ENCODE measurements at regions not wholly inside any gene's neighbourhood (a gene's known extent, or its start where the extent isn't known, plus 50 kb on each side); places are given as distances from the start of the nearest gene placed in this dataset.

- Mint-ChIP-seq H3K27ac (no peak overlapping the region), H3K9me3 (peaks cover 0 to 3% (median 0%) of the 10 kb centered on the region in 7 donors), H3K27me3 (no peaks in the 10 kb centered on the region), H3K4me1 (no peaks in the 10 kb centered on the region), H3K36me3 (no peaks in the 10 kb centered on the region), H3K4me3 (no peak overlapping the region)
- Histone ChIP-seq H3K27me3 (ENCODE audit: control insufficient read depth, insufficient read depth, low read length) (no peaks in the 10 kb centered on the region), H3K27ac (ENCODE audit: insufficient read depth, low read length, poor library complexity, severe bottlenecking) (no peak overlapping the region), H3K4me3 (ENCODE audit: low read depth, low read length) (no peak overlapping the region), H3K4me1 (ENCODE audit: control insufficient read depth, insufficient read depth, low read length, poor library complexity, severe bottlenecking) (no peaks in the 10 kb centered on the region), H3K36me3 (ENCODE audit: control insufficient read depth, insufficient read depth, low read length) (no peaks in the 10 kb centered on the region), H3K9me3 (ENCODE audit: control insufficient read depth in 2 of 2, low read length in 2 of 2) (no peaks in the 10 kb centered on the region)
- DNase-seq (no peak), ATAC-seq (ENCODE audit: low read depth in 2 of 2) (no peak)
These were observed 399.0 kb downstream of the LRRC70 start for GRCh38 chr5:62977661-62978060.

- no peaks in the 10 kb centered on the region for H3K27me3 Mint-ChIP-seq
- H3K4me1 Mint-ChIP-seq: no peaks in the 10 kb centered on the region
- peaks cover 0 to 6% (median under 1%) of the 10 kb centered on the region in 7 donors for H3K9me3 Mint-ChIP-seq
- Histone ChIP-seq H3K36me3 (ENCODE audit: control insufficient read depth, insufficient read depth, low read length) (no peaks in the 10 kb centered on the region), H3K27ac (ENCODE audit: insufficient read depth, low read length, poor library complexity, severe bottlenecking) (no peak overlapping the region), H3K9me3 (ENCODE audit: control insufficient read depth in 2 of 2, low read length in 2 of 2) (no peaks in the 10 kb centered on the region), H3K27me3 (ENCODE audit: control insufficient read depth, insufficient read depth, low read length) (no peaks in the 10 kb centered on the region), H3K4me3 (ENCODE audit: low read depth, low read length) (no peak overlapping the region), H3K4me1 (ENCODE audit: control insufficient read depth, insufficient read depth, low read length, poor library complexity, severe bottlenecking) (no peaks in the 10 kb centered on the region)
- ATAC-seq (ENCODE audit: low read depth in 2 of 2) (no peak), DNase-seq (no peak)
- H3K36me3 Mint-ChIP-seq: no peaks in the 10 kb centered on the region
- no peak overlapping the region for H3K27ac Mint-ChIP-seq
- H3K4me3 Mint-ChIP-seq: no peak overlapping the region
These were observed 396.0 kb downstream of the LRRC70 start for GRCh38 chr5:62974623-62975022.

- ATAC-seq (ENCODE audit: low read depth in 2 of 2): no peak
- H3K27me3 ChIP-seq (ENCODE audit: control insufficient read depth, insufficient read depth, low read length): no peaks in the 10 kb centered on the region
- Mint-ChIP-seq H3K27me3 (no peaks in the 10 kb centered on the region), H3K4me3 (no peak overlapping the region), H3K9me3 (peaks cover 5 to 17% (median 8%) of the 10 kb centered on the region in 7 donors), H3K4me1 (no peaks in the 10 kb centered on the region), H3K27ac (no peak overlapping the region), H3K36me3 (no peaks in the 10 kb centered on the region)
- H3K9me3 ChIP-seq (ENCODE audit: control insufficient read depth in 2 of 2, low read length in 2 of 2): peaks cover 2 to 11% of the 10 kb centered on the region in 2 experiments
- no peak overlapping the region for H3K27ac ChIP-seq (ENCODE audit: insufficient read depth, low read length, poor library complexity, severe bottlenecking)
- H3K36me3 ChIP-seq (ENCODE audit: control insufficient read depth, insufficient read depth, low read length): no peaks in the 10 kb centered on the region
- H3K4me3 ChIP-seq (ENCODE audit: low read depth, low read length): no peak overlapping the region
- no peaks in the 10 kb centered on the region for H3K4me1 ChIP-seq (ENCODE audit: control insufficient read depth, insufficient read depth, low read length, poor library complexity, severe bottlenecking)
- DNase-seq: no peak
These were observed 390.9 kb downstream of the LRRC70 start for GRCh38 chr5:62969409-62970120.

- Mint-ChIP-seq H3K27ac (no peak overlapping the region), H3K9me3 (peaks cover 4 to 37% (median 14%) of the 10 kb centered on the region in 7 donors)
These were observed 385.8 kb downstream of the LRRC70 start for GRCh38 chr5:62964428-62964827.

GRCh38 chr5:62960781-62961180 lies 382.2 kb downstream of the LRRC70 start:
- Histone ChIP-seq H3K4me3 (ENCODE audit: low read depth, low read length) (no peak overlapping the region), H3K27me3 (ENCODE audit: control insufficient read depth, insufficient read depth, low read length) (no peaks in the 10 kb centered on the region), H3K36me3 (ENCODE audit: control insufficient read depth, insufficient read depth, low read length) (no peaks in the 10 kb centered on the region), H3K4me1 (ENCODE audit: control insufficient read depth, insufficient read depth, low read length, poor library complexity, severe bottlenecking) (no peaks in the 10 kb centered on the region), H3K9me3 (ENCODE audit: control insufficient read depth in 2 of 2, low read length in 2 of 2) (peaks cover 6 to 34% of the 10 kb centered on the region in 2 experiments), H3K27ac (ENCODE audit: insufficient read depth, low read length, poor library complexity, severe bottlenecking) (no peak overlapping the region)
- no peak for ATAC-seq (ENCODE audit: low read depth in 2 of 2)
- H3K27ac Mint-ChIP-seq: no peak overlapping the region
- H3K27me3 Mint-ChIP-seq: peaks cover 5% of the 10 kb centered on the region
- no peaks in the 10 kb centered on the region for H3K4me1 Mint-ChIP-seq
- peaks cover 1 to 33% (median 10%) of the 10 kb centered on the region in 7 donors for H3K9me3 Mint-ChIP-seq
- no peak for DNase-seq
- H3K36me3 Mint-ChIP-seq: no peaks in the 10 kb centered on the region
- H3K4me3 Mint-ChIP-seq: no peak overlapping the region

More at GRCh38 chr5:62964428-62964827, 385.8 kb downstream of the LRRC70 start:
- no peaks in the 10 kb centered on the region for H3K4me1 ChIP-seq (ENCODE audit: control insufficient read depth, insufficient read depth, low read length, poor library complexity, severe bottlenecking)
- no peak overlapping the region for H3K4me3 ChIP-seq (ENCODE audit: low read depth, low read length)
- no peaks in the 10 kb centered on the region for H3K36me3 ChIP-seq (ENCODE audit: control insufficient read depth, insufficient read depth, low read length)
- H3K36me3 Mint-ChIP-seq: no peaks in the 10 kb centered on the region
- H3K9me3 ChIP-seq (ENCODE audit: control insufficient read depth in 2 of 2, low read length in 2 of 2): peaks cover 6 to 35% of the 10 kb centered on the region in 2 experiments
- no peak overlapping the region for H3K4me3 Mint-ChIP-seq
- peaks cover 5% of the 10 kb centered on the region for H3K27me3 Mint-ChIP-seq
- H3K27me3 ChIP-seq (ENCODE audit: control insufficient read depth, insufficient read depth, low read length): no peaks in the 10 kb centered on the region
- ATAC-seq (ENCODE audit: low read depth in 2 of 2) (no peak), DNase-seq (no peak)
- no peaks in the 10 kb centered on the region for H3K4me1 Mint-ChIP-seq
- no peak overlapping the region for H3K27ac ChIP-seq (ENCODE audit: insufficient read depth, low read length, poor library complexity, severe bottlenecking)

- H3K27me3 ChIP-seq (ENCODE audit: control insufficient read depth, insufficient read depth, low read length): no peaks in the 10 kb centered on the region
- no peaks in the 10 kb centered on the region for H3K27me3 Mint-ChIP-seq
- H3K9me3 Mint-ChIP-seq: peaks cover 0 to 12% (median 9%) of the 10 kb centered on the region in 7 donors
- peaks cover 0 to 6% of the 10 kb centered on the region in 2 experiments for H3K9me3 ChIP-seq (ENCODE audit: control insufficient read depth in 2 of 2, low read length in 2 of 2)
- H3K4me3 Mint-ChIP-seq: no peak overlapping the region
- no peak for DNase-seq
- no peak overlapping the region for H3K4me3 ChIP-seq (ENCODE audit: low read depth, low read length)
- no peaks in the 10 kb centered on the region for H3K36me3 ChIP-seq (ENCODE audit: control insufficient read depth, insufficient read depth, low read length)
- no peak for ATAC-seq (ENCODE audit: low read depth in 2 of 2)
- H3K36me3 Mint-ChIP-seq: no peaks in the 10 kb centered on the region
- H3K4me1 ChIP-seq (ENCODE audit: control insufficient read depth, insufficient read depth, low read length, poor library complexity, severe bottlenecking): no peaks in the 10 kb centered on the region
- H3K4me1 Mint-ChIP-seq: no peaks in the 10 kb centered on the region
- no peak overlapping the region for H3K27ac Mint-ChIP-seq
- H3K27ac ChIP-seq (ENCODE audit: insufficient read depth, low read length, poor library complexity, severe bottlenecking): no peak overlapping the region
These were observed 378.0 kb downstream of the LRRC70 start for GRCh38 chr5:62956597-62956996.

GRCh38 chr5:62954578-62954977 lies 376.0 kb downstream of the LRRC70 start:
- Histone ChIP-seq H3K27ac (ENCODE audit: insufficient read depth, low read length, poor library complexity, severe bottlenecking) (no peak overlapping the region), H3K4me3 (ENCODE audit: low read depth, low read length) (no peak overlapping the region), H3K9me3 (ENCODE audit: control insufficient read depth in 2 of 2, low read length in 2 of 2) (no peaks in the 10 kb centered on the region), H3K4me1 (ENCODE audit: control insufficient read depth, insufficient read depth, low read length, poor library complexity, severe bottlenecking) (no peaks in the 10 kb centered on the region), H3K27me3 (ENCODE audit: control insufficient read depth, insufficient read depth, low read length) (no peaks in the 10 kb centered on the region), H3K36me3 (ENCODE audit: control insufficient read depth, insufficient read depth, low read length) (no peaks in the 10 kb centered on the region)
- no peak overlapping the region for H3K4me3 Mint-ChIP-seq
- DNase-seq: no peak
- H3K27me3 Mint-ChIP-seq: no peaks in the 10 kb centered on the region
- H3K36me3 Mint-ChIP-seq: no peaks in the 10 kb centered on the region
- H3K27ac Mint-ChIP-seq: no peak overlapping the region
- no peaks in the 10 kb centered on the region for H3K4me1 Mint-ChIP-seq
- ATAC-seq (ENCODE audit: low read depth in 2 of 2): no peak
- peaks cover 0 to 18% (median 8%) of the 10 kb centered on the region in 7 donors for H3K9me3 Mint-ChIP-seq

- Histone ChIP-seq H3K27me3 (ENCODE audit: control insufficient read depth, insufficient read depth, low read length) (no peaks in the 10 kb centered on the region), H3K4me3 (ENCODE audit: low read depth, low read length) (no peak overlapping the region), H3K4me1 (ENCODE audit: control insufficient read depth, insufficient read depth, low read length, poor library complexity, severe bottlenecking) (no peaks in the 10 kb centered on the region), H3K27ac (ENCODE audit: insufficient read depth, low read length, poor library complexity, severe bottlenecking) (no peak overlapping the region), H3K9me3 (ENCODE audit: control insufficient read depth in 2 of 2, low read length in 2 of 2) (no peaks in the 10 kb centered on the region), H3K36me3 (ENCODE audit: control insufficient read depth, insufficient read depth, low read length) (no peaks in the 10 kb centered on the region)
- H3K27me3 Mint-ChIP-seq: no peaks in the 10 kb centered on the region
- DNase-seq (no peak), ATAC-seq (ENCODE audit: low read depth in 2 of 2) (no peak)
- H3K27ac Mint-ChIP-seq: no peak overlapping the region
- H3K4me3 Mint-ChIP-seq: no peak overlapping the region
- H3K9me3 Mint-ChIP-seq: peaks cover 0 to 8% (median 4%) of the 10 kb centered on the region in 7 donors
- H3K36me3 Mint-ChIP-seq: no peaks in the 10 kb centered on the region
- H3K4me1 Mint-ChIP-seq: no peaks in the 10 kb centered on the region
These were observed 369.7 kb downstream of the LRRC70 start for GRCh38 chr5:62948301-62948700.
